HT1080 (cell line): ENCODE measurements at regions not wholly inside any gene's neighbourhood (a gene's known extent, or its start where the extent isn't known, plus 50 kb on each side); places are given as distances from the start of the nearest gene placed in this dataset.

Source experiments
- DNase-seq: peaks from one replicate; pipeline ENCODE4 v3.0.0-alpha.2; 2015; ENCODE audit warnings: low read depth

DNA sequence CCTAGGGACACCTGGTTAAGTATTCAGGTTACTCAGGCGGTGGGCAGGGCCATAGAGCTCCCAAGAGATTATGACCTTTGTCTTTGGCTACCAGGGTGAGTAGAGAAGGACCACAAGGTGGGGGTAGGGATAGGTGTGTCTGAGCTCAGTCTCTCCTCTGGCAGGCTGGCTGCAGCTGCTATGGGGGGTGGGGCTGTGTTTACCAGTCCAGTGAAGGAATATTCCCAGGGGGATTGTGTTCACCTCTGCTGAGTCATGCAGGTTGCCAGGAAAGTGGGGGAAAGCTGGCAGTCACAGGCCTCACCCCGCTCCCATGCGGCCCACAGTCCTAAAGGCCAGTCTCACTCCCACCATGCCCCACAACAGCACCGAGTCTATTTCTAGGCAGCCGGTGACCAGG, 53.6 kb upstream of the POU5F2 start:
- peak; percentile 29 for DNase-seq

DNA sequence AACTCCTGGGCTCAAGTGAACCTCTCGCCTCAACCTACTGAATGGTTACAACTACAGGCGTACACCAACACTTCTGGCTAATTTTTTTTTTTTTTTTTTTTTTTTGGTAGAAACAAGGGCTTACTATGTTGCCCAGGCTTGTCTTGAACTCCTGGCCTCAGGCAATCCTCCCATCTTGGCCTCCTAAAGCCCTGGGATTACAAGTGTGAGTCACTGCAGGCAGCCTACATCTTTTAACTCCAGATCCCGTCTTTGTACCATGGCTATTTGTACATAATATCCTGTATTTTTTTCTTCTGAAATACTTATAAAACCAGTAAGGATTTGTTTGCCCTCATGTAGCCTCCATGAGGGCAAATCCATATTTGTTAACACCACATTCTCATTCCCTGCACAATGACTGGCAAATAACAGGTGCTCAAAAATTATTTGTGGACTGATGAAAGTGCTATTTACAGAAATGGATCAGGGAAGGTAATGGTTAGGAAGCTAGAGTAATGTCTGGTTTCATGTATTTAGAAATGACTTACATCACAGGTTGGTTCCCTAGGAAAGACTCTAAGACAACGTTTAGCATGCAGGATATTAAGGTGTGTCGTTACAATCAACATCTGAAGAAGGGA, 51.9 kb upstream of the POU5F2 start:
- no peak for DNase-seq

DNA sequence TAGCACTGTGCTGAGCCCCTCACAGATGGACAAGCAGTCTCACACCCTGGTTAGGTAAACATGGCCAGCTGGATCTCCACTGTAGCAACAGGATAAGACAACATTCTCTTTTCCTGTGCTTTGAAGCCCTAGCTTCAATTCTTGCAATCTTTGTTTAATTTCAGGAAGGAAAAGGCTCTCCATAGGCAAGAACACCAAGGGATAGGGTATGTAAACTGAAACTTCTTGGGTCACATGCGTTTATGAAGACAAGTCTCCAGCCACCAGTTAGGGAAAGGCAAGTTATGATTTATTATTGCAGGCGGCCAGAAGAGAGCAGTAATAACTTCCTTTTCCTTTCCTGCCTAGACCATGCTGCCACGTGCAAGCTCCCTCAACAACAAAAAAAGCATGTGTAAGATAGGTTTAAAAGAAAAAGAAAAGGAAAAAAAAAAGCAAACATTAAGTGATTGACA, 50.1 kb upstream of the POU5F2 start:
- DNase-seq: no peak
